Fibroblast of upper back skin (primary cell): ENCODE measurements at regions not wholly inside any gene's neighbourhood (a gene's known extent, or its start where the extent isn't known, plus 50 kb on each side); places are given as distances from the start of the nearest gene placed in this dataset.
"Not testable (repeated sequence)": the region's sequence is repeated elsewhere in the genome, so short reads cannot be mapped to it uniquely, and the experiment has no call there.

ENCODE experiments used
- DNase-seq: peaks from one replicate; pipeline ENCODE4 v3.0.0-alpha.2; 2013

DNA sequence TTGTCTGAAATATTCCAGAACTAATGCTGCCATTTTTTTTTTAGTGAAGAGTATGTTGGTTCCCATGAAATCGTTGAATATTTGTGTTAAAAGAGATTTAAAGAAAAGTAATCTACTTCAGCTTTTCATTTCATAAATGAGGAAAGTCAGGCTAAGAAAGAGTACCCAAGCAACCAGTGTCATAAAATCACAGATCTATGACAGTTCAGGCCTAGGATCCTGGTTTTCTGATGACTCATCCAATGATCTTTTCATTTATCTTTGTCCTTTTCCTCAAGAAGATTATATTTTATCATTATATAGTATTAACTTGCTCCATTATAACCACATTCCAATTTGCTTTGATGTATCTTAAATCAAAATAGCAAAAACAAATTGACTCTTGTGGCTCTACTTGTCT lies 139.4 kb upstream of the HCCS start:
- DNase-seq = no peak

DNA sequence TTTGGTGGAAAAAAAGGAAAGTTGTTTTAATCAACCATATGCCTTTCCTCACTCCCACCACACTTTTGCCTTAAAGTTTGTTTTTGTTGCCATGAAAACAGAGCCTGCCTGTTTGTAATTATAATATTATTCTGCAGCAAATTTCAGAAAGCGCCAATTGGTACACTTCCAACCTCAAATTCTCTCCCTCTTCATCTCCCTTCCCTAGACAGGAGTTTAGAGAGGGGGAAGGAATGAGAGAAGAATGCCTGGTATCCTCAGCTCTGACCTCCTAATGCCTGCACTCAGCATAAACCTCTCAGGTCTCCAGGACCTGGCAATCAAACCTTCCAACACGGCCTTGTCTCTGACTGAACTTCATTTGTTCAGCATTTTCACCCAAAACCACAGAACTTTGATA lies 138.4 kb upstream of the HCCS start:
- peak; percentile 86 for DNase-seq

DNA sequence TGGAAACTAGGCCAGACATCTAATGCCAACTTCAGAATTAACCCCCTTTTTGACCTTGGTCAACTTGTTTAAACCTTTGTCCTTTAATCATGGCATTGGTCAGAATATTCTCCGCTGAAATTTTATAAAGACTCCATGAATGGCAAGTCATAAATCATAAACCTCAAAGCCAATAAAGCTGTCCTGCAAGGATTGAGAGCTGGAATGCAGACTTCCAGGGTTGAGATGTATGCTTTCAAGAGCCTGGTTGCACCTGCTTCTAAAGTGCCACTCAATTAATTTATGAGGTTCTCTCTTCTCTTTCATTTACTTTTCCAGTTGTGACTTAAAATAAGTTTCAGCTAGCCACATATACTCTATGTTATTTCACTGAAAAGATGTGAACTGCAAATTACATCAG lies 136.2 kb upstream of the HCCS start:
- no peak for DNase-seq

DNA sequence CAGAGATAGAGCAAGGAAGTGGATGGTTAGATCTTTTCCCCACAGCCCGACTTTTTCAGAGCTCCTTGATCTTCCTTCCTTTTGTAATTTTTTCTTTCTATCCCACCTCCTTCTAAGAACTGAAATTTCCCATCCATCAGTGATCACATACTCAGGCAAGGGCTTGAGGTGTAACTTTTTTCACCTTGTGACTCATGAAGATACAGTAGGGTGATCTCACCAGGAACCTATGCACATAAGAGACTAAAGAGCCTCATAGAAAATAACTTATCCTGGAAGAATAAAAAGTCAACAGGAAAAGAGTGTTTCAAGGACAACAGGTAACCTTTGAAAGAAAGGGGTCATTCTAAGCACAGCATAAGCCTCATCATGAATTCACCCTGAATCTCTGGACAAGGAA lies 131.2 kb upstream of the HCCS start:
- no peak for DNase-seq

DNA sequence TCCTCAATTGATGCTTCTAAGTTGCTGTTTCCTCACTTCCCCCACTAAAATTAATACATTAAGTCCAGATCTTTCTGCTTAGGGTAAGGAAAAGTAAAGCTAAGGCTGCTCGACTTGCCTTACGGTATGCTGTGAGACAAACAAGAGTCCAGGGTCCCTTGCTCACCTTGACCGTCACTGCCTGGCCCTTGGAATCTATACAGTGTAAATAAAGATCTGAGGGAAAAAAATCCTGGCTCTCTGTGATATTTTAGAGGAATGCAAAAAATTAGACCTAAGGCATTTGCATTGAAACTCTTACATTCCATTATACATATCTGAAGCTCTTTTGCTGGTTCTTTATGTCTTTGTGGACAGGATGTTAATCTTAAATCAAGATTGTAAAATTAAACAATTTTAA lies 129.6 kb upstream of the HCCS start:
- DNase-seq = peak; percentile 41

DNA sequence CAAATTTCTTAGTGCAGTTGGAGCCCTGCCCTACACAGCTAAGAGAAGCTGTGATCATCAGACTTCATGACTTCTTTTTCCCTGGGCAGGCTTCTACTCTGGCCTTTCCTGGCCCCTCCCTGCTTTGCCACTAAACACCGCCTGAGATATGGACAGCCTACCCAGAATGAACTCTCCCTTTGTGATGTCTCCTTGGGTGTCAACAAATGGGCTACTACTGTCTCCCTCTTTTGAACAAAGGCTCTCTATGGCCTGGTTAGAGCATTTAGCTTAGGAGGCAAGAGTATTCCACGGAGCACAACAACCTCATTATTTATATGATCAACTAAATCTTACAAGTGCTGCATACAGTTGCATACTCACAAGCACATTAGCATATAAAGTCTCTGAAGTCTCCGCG lies 127.6 kb upstream of the HCCS start:
- no peak for DNase-seq

DNA sequence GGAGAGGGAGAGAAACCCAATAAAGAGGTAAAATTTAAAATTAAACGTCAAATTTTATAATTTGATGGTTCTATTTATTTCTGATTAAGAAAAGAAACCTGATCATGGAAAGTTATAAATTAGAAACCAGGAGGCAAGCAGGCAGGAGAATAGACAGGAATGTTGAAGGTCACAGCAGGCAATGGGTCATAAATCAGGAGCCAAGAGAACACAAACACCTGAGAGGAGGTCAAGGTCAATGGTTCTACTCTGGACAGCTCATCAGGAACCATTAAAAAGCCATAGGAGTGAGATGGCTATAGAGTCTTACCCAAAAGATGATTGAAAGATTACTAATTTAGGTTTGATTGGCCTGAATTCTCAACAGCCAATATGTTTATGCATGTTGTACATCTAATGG lies 126.9 kb upstream of the HCCS start:
- no peak for DNase-seq

DNA sequence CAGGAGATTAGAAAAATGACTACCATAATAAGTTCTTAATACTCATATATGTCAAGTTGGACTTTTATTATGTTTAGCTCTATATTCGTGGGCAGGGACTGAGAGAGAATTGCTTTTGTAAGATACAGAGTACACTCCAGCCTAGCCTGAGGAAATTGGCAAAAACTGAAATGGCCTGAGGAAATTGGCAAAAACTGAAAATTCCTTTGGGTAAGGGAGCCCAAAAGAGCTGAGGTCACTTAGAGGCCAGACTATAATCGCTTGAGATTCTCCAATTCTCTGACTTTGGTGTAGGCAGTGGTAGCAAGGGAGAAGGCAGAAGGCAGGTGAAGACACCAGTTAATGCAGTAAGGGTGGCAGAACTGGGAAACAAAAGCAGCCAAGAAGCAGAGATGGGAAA lies 124.5 kb upstream of the HCCS start:
- DNase-seq = no peak

DNA sequence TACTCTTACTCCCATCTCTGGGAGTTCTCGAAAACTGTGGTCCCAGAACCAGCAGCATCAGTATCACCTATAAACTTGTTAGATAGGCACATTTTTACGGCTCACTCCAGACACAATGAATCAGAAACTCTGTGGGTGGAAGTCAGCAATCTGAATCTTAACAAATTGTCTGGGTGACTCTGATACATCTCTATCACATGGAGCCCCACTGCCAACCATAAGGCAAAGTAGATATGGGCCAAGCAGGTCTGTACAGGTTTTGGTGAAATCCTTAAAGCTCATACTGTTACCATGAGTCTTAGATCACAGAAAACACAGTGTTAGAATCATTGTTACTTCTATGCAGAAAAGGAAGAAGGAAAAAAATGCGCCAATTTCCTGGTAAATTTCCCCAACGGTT lies 122.5 kb upstream of the HCCS start:
- no peak for DNase-seq

DNA sequence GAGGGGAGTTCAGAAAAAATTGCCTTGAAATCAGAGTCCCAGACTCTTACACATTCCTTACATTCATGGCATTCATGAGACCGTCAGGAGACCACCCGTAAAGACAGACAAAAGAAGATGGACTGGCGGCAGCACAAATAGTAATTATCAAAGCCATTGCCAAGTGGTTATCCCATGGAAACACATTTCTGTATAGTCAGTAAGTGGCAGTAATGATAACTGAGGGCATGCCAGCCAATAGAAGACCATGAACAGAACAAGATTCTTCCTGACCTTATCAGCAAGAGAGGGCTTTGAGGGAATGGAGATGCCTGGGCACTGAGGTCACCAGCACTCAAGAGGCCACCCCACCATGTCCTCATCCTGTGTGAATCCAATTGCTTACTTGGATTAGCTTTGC lies 121.7 kb upstream of the HCCS start:
- peak; percentile 68 for DNase-seq

DNA sequence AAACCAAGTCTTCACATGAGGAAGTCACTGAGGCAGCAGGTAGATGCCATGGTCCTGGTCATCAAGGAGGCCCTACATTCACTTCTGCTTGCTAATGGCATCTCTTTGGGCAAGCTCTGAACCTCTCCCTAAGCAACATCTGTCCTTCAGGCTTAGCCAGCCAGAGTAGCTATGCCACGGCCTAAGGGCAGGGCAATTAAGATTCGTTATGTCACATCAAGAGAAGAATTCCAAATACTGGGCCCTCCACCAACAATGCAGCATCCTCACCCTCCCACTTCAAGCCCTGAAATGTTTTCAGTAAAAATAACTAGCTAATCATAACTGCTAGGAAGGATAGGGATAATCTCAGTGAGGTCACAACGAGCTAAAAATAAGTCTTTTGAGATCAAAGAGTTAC lies 120.7 kb upstream of the HCCS start:
- no peak for DNase-seq

DNA sequence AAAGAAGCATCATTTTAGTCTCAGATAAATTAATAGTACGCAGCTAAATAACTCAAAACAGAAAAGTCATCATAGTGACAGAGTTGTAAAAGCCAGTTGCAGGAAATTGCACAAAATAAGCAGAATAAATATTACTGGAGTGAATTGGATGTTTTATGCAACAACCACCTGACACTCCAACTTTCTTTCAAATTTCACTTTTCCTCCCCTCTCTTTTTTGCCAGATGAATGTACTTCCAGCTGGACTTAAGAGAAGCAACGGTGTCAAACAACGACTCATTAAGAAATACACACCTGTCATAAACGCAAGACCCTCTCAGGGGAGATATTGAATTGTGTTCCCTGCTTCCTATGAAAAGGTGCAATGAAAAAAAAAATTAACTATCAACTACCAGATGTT lies 120.2 kb upstream of the HCCS start:
- DNase-seq = no peak

DNA sequence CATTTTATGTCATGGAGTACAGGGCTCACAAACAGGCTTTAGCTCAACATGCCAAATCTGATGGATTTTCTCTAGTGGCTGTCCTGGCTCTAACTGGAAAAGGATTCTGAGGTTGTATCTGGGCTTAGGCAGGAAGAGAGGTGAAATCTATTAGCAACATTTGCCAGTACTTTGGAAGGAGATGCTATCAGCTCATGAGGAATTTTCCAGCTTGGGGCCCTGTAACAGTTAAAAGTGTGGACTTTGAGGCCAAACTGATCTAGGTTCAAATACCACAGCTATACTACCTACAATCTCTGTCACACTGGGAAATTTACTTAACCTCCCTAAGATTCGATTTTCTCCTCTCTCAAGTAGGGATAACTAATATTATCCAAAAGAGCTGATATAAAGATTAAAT lies 119.0 kb upstream of the HCCS start:
- DNase-seq = no peak

DNA sequence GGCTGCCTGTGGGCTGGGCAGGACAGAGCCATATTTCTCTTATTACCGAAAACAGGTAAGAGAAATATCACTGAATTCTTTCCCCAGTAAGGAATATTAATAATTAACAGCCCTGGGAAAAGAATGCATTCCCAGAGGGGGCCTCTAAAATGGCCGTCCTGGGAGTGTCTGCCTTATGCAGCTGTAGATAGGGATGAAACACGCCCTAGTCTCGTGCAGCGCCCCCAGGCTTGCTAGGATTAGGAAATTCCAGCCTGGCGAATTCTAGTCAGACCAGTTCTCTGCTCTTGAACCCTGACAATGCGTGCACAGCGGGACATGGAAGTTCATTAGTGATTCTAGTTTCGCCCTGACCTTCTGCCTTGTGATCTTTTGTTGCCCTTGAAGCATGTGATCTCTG lies 104.1 kb upstream of the HCCS start:
- not testable (repeated sequence) for DNase-seq

DNA sequence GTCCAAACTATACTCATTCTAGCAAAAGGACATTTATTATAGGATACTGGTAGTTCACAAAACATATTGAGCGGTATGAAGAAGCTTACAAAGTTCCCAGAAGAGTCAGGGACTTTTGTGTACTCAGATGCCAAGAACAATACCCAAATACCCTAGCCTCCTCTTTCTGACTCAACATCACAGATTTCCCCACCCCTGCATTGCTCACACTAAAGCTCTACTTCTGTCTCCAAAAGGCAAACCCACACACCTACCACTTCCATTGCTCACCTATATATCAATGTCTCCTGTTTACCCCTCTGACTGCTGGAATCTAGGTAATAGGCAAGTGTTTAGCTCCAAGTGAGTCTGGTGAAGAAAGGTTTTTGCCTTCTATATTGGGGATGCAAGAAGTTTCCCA lies 100.7 kb upstream of the HCCS start:
- no peak for DNase-seq

DNA sequence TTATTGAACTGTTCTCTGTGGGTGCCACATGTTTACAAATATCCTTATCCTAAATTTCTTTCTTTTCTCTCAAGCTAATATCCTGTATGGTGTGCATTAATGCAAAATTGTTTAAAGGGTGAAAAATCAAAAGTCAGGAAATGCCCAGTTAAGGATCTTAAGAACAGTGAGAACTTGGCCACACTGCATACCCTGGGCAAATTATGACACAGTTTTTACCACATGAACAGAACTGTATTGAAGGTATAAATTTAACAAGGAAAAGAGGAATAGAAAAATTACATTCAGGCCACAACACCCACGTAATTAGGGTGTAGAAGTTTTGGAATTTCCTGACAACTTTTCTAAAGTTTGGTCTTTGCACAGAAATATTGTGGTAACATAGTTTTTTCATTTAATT lies 94.4 kb upstream of the HCCS start:
- no peak for DNase-seq

DNA sequence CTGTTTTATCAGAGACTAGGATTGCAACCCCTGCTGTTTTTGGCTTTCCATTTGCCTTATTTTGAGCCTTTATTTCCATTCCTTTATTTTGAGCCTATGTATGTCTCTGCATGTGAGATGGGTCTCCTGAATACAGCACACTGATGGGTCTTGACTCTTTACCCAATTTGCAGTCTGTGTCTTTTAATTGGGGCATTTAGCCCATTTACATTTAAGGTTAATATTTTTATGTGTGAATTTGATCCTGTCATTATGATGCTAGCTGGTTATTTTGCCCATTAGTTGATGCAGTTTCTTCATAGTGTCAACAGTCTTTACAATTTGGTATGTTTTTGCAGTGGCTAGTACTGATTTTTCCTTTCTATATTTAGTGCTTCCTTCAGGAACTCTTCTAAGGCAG lies 88.5 kb upstream of the HCCS start:
- not testable (repeated sequence) for DNase-seq

DNA sequence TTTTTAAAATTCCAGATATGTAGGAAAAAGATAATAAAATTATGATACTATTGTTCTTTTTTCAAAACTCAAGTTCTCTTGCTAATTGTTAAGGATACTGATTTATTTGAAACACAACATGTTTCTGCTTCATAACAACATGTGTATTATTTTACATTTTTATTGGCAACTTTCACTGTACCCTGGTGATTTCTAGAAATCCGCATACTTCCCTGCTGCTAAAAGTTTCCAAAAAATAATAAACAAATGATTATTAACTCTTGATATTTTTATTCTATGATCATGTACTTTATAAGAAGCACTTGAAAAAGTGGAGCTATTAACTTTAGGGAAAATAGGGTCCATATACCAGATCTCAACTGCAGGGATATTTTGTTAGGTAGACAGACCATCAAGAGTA lies 71.2 kb upstream of the HCCS start:
- DNase-seq = no peak

DNA sequence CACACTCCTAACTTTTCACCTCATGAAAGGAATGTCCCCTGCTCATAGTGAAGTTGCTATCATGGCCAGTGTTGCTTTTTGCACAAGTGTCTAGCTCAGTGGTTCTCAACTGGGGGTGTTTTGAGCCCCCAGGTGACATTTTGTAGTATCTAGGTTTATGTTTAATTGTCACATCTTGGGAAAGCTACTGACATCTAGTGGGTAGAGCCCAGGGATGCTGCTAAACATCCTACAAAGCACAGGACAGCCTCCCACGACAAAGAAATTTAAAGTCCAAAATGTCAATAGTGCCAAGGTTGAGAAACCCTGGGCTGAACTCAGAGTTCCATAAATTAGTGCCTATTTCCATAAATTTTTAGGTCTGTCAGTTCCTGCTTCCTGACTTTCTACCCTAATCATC lies 70.7 kb upstream of the HCCS start:
- no peak for DNase-seq

DNA sequence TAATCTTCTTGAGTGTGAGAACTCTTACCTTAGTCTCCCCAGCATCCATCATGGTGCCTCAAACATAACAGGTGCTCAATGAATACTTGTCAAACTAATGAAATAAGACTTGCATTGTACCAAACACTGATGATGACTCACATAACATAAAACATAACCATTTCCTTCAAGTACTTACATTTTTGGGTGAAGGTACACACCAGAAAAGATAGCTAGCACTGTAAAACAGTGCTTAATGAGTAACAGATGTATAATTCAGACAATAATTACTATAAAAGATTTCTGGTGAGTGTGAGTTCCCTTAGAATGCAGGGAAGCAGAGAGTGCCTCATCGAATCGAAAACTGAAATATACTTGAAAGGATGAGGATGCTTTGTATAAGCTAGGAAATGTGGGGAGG lies 70.1 kb upstream of the HCCS start:
- peak; percentile 49 for DNase-seq

DNA sequence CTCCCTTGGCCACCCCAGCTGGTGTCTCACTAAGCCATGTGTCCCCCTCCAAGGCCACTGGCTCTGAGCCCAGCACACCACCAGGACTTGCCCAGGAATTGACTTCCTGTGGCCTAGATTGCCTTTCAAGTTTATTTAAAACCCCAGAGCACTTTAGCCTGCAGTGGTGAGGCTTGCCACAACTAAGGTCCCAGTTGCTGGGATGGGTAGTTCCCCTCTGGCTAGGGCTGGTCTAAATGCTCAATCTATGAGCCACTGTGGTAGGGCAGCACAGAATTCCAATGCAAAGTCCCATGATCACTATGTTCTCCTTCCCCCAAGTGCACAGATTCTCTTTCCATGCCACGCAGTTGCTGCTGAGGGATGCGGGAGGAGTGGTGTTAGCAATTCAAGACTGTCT lies 61.1 kb upstream of the HCCS start:
- DNase-seq = no peak

DNA sequence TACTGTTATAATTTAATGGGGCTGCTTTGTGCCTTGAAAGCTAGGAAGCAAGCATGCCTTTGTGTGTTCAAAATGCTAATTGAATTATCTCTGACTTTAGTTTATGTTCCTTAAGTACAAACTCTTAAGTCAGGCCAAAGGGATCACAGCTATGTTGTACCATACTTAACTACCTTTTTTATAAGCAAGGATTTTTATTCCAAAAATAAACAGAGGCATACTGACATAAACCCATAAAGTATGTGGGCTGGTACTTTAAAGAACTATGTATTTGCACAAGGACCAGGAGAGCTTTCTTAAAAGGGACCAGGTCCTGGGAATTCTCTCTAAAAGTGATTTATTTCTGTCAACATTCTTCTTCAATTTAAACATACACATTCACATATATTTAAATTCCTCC lies 57.8 kb upstream of the HCCS start:
- DNase-seq = no peak

DNA sequence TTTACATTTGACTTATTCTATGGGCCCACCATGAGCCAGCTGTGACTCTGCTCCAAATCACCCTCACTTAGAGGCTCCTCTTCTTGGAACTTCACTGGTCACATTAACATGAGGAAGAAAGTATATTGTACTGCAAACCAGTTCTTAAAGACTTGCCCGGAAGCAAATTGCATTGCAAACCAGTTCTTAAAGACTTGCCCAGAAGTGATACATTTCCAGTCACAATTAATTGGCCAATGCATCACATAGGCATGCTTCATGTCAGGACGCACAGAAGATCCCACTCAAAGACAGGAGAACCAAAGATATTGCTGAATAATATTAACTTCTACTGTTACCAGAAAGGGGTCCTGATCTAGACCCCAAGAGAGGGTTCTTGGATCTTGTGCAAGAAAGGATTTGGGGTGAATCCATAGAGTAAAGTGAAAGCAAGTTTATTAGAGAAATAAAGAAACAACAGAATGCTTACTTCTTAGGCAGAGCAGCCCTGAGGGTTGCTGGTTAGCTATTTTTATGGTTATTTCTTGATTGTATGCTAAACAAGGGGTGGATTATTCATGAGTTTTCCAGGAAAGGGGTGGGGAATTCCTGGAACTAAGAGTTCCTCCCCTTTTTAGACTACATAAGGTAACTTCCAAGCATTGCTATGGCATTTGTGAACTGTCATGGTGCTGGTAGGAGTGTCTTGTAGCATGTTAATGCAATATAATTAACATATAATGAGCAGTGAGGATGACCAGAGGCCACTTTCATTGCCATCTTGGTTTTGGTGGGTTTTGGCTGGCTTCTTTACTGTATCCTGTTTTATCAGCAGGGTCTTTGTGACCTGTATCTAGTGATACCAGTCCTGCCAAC lies 54.6 kb upstream of the HCCS start:
- DNase-seq = no peak

DNA sequence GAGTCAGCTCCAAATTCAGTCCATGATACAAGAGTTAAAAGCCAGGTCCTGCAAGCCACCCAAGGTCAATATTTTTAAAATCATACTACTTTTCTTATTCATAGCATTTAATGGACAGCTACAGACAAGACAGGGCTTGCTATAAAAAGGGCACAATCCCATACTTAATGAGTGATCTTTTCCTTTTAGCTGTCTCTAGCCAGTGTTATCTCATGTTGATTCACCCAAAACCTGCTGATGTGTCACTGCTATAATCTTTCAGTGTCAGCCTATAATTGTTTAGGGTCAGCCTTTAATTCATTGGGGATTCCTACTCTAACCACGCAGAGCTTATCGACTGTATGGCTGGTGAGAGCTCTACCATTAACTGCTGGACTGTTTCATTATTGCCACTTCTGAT lies 51.2 kb upstream of the HCCS start:
- peak; percentile 34 for DNase-seq
